Mononuclear cell (primary cell): ENCODE measurements at regions not wholly inside any gene's neighbourhood (a gene's known extent, or its start where the extent isn't known, plus 50 kb on each side); places are given as distances from the start of the nearest gene placed in this dataset.

Experiments used
- H3K27me3 ChIP-seq: 2 replicates; pipeline ENCODE4 v1.6.0; 2011; ENCODE audit warnings: low read length, control low read depth; ENCODE audit not compliant: insufficient read depth
- H3K4me1 ChIP-seq: 2 replicates; pipeline ENCODE4 v1.5.1; 2011; ENCODE audit warnings: mild to moderate bottlenecking, low read length, control low read depth; ENCODE audit not compliant: insufficient read depth
- H3K4me3 ChIP-seq: 2 replicates; pipeline ENCODE4 v1.5.1; 2011; ENCODE audit warnings: mild to moderate bottlenecking, low read length, moderate library complexity
- H3K9me3 ChIP-seq: 2 replicates; pipeline ENCODE4 v1.5.1; 2011; ENCODE audit warnings: low read depth, mild to moderate bottlenecking, control low read depth, low read length

GRCh38 chr13:105907319-105908019, 628.0 kb downstream of the EFNB2 start:
- Histone ChIP-seq H3K4me3 (no peak overlapping the region), H3K4me1 (peaks cover 6% of the 10 kb centered on the region), H3K9me3 (no peaks in the 10 kb centered on the region), H3K27me3 (no peaks in the 10 kb centered on the region)

GRCh38 chr13:105906746-105907145, 628.7 kb downstream of the EFNB2 start:
- Histone ChIP-seq H3K9me3 (no peaks in the 10 kb centered on the region), H3K4me1 (peaks cover 6% of the 10 kb centered on the region), H3K4me3 (no peak overlapping the region), H3K27me3 (no peaks in the 10 kb centered on the region)

- Histone ChIP-seq H3K4me1 (peaks cover 6% of the 10 kb centered on the region), H3K4me3 (no peak overlapping the region), H3K9me3 (no peaks in the 10 kb centered on the region), H3K27me3 (no peaks in the 10 kb centered on the region)
Measured at GRCh38 chr13:105904034-105904742, 631.3 kb downstream of the EFNB2 start.

- H3K4me1 ChIP-seq, result no peaks in the 10 kb centered on the region
- no peak overlapping the region for H3K4me3 ChIP-seq
- no peaks in the 10 kb centered on the region for H3K9me3 ChIP-seq
- H3K27me3 ChIP-seq, result no peaks in the 10 kb centered on the region
Measured at GRCh38 chr13:105902396-105902795, 633.1 kb downstream of the EFNB2 start.

- H3K4me3 ChIP-seq, result no peak overlapping the region
- no peaks in the 10 kb centered on the region for H3K9me3 ChIP-seq
- no peaks in the 10 kb centered on the region for H3K4me1 ChIP-seq
- no peaks in the 10 kb centered on the region for H3K27me3 ChIP-seq
Measured at GRCh38 chr13:105897575-105897974, 637.9 kb downstream of the EFNB2 start.

- Histone ChIP-seq H3K4me1 (no peaks in the 10 kb centered on the region), H3K9me3 (no peaks in the 10 kb centered on the region), H3K27me3 (no peaks in the 10 kb centered on the region), H3K4me3 (no peak overlapping the region)
Measured at GRCh38 chr13:105894697-105895096, 640.8 kb downstream of the EFNB2 start.

GRCh38 chr13:105890509-105890908, 645.0 kb downstream of the EFNB2 start:
- H3K4me3 ChIP-seq, result no peak overlapping the region
- no peaks in the 10 kb centered on the region for H3K27me3 ChIP-seq
- H3K4me1 ChIP-seq, result no peaks in the 10 kb centered on the region
- no peaks in the 10 kb centered on the region for H3K9me3 ChIP-seq

GRCh38 chr13:105878119-105878700, 657.3 kb downstream of the EFNB2 start:
- H3K9me3 ChIP-seq, result no peaks in the 10 kb centered on the region
- no peak overlapping the region for H3K4me3 ChIP-seq
- no peaks in the 10 kb centered on the region for H3K27me3 ChIP-seq
- H3K4me1 ChIP-seq, result no peaks in the 10 kb centered on the region

- Histone ChIP-seq H3K27me3 (no peaks in the 10 kb centered on the region), H3K4me1 (no peaks in the 10 kb centered on the region)
Measured at GRCh38 chr13:105874814-105875213, 660.6 kb downstream of the EFNB2 start.

GRCh38 chr13:105871768-105872167, 663.7 kb downstream of the EFNB2 start:
- Histone ChIP-seq H3K27me3 (no peaks in the 10 kb centered on the region), H3K4me3 (no peak overlapping the region), H3K4me1 (no peaks in the 10 kb centered on the region), H3K9me3 (no peaks in the 10 kb centered on the region)

More at GRCh38 chr13:105874814-105875213, 660.6 kb downstream of the EFNB2 start:
- no peaks in the 10 kb centered on the region for H3K9me3 ChIP-seq
- H3K4me3 ChIP-seq, result no peak overlapping the region

GRCh38 chr13:105871326-105871725, 664.1 kb downstream of the EFNB2 start:
- no peaks in the 10 kb centered on the region for H3K9me3 ChIP-seq
- H3K4me3 ChIP-seq, result no peak overlapping the region
- no peaks in the 10 kb centered on the region for H3K4me1 ChIP-seq
- no peaks in the 10 kb centered on the region for H3K27me3 ChIP-seq

- Histone ChIP-seq H3K27me3 (no peaks in the 10 kb centered on the region), H3K9me3 (peaks cover 4% of the 10 kb centered on the region), H3K4me3 (no peak overlapping the region), H3K4me1 (no peaks in the 10 kb centered on the region)
Measured at GRCh38 chr13:105863300-105863920, 672.1 kb downstream of the EFNB2 start.

GRCh38 chr13:105848494-105848893, 687.0 kb downstream of the EFNB2 start:
- Histone ChIP-seq H3K27me3 (no peaks in the 10 kb centered on the region), H3K4me1 (no peaks in the 10 kb centered on the region), H3K4me3 (no peak overlapping the region)

GRCh38 chr13:105847527-105848291, 687.8 kb downstream of the EFNB2 start:
- Histone ChIP-seq H3K27me3 (no peaks in the 10 kb centered on the region), H3K4me1 (no peaks in the 10 kb centered on the region), H3K4me3 (no peak overlapping the region), H3K9me3 (no peaks in the 10 kb centered on the region)

More at GRCh38 chr13:105848494-105848893, 687.0 kb downstream of the EFNB2 start:
- no peaks in the 10 kb centered on the region for H3K9me3 ChIP-seq
